Heart left ventricle (tissue), 13 donors: ENCODE measurements at regions not wholly inside any gene's neighbourhood (a gene's known extent, or its start where the extent isn't known, plus 50 kb on each side); places are given as distances from the start of the nearest gene placed in this dataset.

Experiments
- CTCF ChIP-seq, 12 donors: fragments of 200-600 bp; sonication (generic) in 4 of 12; IDR thresholded peaks; one replicate each; pipeline versions ENCODE4 v1.5.0 to v1.8.0; 2018 to 2022; ENCODE audit warnings: antibody characterized with exemption in 12 of 12, mild to moderate bottlenecking in 5 of 12
- POLR2A ChIP-seq, 2 donors: fragments of 450-650 bp; IDR thresholded peaks; one replicate each; pipeline ENCODE4 v1.6.1; 2017; ENCODE audit warnings: antibody characterized with exemption in 2 of 2, mild to moderate bottlenecking in 2 of 2, moderate library complexity in 2 of 2
- donor health status: ischemic (EF 13 %, LVEDD 7.1; RV severe dilation, severe dysfunction).
- donor health status: DM: no; HTN: yes; CAD: no.
- donor health status: DM: no; HTN: no; CAD: no.
- donor health status: ischemic (EF 25% LVEDD 6.9; RV normal size, moderate dysfunction).
- donor health status: ischemic (EF 25% LVEDD 5.7; RV mildly dilated, moderate dysfunction).
- donor health status: ischemic (EF 35%, LVEDD 5.7; RV mildly dilated, moderate dysfunction).
- donor health status: nonischemic (EF 11% LVEDD 7.7; RV severe dilation, severe dysfunction).
- donor health status: DM: yes; HTN: yes; CAD: no.
- donor health status: PGD.
- donor health status: ischemic (EF 29% LVEDD 5.4; RV normal size, mild dysfunction).
- donor health status: nonischemic (EF 23%, LVEDD 6.1; RV moderate dilation, normal function).

- TF ChIP-seq POLR2A (IDR thresholded peaks at IDR 0.05) = no peak
- TF ChIP-seq CTCF (IDR thresholded peaks at IDR 0.05) = no peak
Observed at GRCh38 chr13:31413516-31413915, 213.7 kb downstream of the B3GLCT start.
